ENCODE measurements at regions not wholly inside any gene's neighbourhood (a gene's known extent, or its start where the extent isn't known, plus 50 kb on each side); places are given as distances from the start of the nearest gene placed in this dataset.

- TF ChIP-seq CTCF (conservative IDR thresholded peaks at IDR 0.05) (no peak), ZFX (IDR thresholded peaks at IDR 0.05) (no peak)
These were observed 345.0 kb downstream of the DOK5 start for GRCh38 chr20:54820392-54820791.
